ENCODE measurements at regions not wholly inside any gene's neighbourhood (a gene's known extent, or its start where the extent isn't known, plus 50 kb on each side); places are given as distances from the start of the nearest gene placed in this dataset.
"Not testable (repeated sequence)": the region's sequence is repeated elsewhere in the genome, so short reads cannot be mapped to it uniquely, and the experiment has no call there.

DNA sequence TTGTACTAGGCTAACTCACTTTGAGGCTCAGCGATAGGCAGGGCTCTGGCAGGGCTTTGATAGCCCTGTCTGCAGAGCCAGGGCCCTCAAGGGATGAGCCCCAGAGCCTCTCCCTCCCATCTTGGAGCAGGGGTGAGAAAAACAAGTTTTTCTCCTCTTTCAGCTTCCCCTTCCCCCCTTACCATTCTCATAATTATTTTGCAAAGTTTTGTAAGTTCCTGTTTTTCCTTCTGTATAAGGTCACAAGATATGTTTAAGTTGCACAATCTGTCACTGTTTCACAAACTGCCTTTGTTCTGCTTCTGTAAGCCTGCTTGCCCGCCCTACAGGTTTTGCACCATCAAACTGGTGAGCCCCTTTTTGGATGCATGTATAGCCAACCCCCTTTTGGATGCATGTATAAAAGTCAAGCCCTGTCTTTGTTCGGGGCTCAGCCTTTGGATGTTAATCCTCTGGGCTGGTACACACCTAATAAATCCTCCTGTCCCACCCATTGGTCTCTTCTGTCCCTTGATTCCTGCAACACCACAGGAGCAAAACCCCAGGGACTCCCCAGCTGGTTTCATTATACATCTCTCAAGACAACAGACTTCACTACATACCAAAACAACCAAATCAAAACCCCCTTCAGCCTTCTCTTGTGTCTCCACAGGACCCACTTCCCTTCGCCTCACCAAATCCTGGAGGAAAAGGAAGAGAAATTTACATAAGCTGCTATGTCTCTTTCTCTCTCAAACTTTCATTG lies 52.5 kb upstream of the RESF1 start:
- DNase-seq: peak; percentile 84 to 91

DNA sequence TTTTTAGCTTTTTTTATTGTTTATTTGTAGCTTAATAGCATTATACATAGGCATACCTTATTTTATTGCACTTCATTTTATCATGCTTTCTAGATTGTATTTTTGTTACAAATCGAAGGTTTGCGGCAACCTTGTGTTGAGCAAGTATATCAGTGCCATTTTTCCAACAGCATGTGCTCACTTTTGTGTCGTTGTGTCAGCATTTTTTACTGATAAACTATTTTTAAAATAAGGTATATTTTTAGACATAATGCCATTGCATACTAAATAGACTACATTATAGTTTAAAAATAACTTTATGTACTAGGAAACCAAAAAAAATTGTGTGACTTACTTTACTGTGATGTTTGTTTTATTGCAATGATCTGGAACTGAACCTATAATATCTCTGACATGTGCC lies 56.2 kb upstream of the RESF1 start:
- no peak for DNase-seq

DNA sequence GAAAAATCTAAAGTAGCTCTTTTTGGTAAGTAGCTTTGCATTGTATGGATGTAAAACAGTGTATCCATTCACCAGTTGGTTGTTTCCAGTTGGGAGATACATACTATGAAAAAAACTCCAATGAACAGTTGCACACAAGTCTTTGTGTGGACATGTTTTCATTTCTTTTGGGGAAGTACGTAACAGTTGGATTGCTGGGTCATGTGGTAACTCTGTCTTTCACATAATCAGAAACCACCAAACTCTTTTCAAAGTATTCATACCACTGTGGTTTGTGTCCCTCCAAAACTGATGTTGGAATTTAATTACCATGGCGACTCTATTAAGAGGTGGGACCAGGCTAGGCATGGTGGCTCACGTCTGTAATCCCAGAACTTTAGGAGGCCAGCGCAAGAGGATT lies 58.9 kb upstream of the RESF1 start:
- peak in 1 of 2 donors; percentile 19 for DNase-seq

DNA sequence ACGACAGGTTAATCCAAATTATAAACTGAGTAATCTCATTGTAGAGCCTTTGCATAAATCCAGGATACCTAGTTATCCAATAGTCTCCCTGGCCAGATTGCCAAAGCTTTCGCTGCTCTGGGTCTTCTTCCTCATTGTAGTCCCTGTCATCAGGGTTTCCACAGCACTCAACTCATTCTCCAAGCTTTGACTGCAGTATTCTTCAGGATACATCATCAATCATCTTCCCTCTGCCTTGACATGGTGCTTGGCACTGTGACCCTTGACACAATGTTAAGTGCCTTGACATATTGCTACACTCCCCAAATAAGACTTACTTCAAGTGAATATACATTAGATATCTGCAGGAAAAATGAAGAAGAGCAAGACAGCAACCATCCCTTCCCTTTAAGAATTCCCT lies 60.1 kb upstream of the RESF1 start:
- DNase-seq: peak; percentile 25 to 34

DNA sequence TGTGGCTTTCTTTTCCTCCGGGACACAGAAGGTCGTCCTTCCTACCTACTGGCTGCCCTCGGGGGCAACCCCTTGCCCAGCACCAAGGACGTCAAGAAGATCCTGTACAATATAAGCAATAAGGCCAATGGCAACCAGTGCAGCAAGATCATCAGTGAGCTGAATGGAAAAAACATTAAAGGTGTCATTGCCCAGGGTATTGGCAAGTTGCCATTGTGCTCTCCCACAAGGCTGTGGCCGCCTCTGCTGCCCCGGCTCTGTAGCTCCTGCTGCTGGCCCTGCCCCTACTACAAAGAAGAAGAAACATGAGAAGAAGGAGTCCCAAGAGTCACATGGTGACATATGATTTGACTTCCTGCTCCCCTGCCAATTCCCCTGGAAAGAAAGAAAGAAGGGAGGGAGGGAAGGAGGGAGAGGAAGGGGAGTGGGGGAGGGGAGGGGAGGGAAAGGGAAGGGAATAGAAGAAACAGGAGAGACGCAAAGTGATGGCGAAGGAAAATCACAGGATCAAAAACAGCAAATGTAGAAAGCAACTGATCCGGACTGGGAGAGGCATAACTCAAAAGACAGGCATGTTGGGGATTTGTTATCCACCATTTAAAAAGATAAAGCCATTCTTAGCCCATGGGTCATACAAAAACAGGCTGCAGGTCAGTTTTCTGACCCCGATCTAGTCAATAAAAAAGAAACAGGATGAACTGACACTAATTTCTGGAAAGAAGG lies 61.3 kb upstream of the RESF1 start:
- DNase-seq: peak in 1 of 2 donors; percentile 20

DNA sequence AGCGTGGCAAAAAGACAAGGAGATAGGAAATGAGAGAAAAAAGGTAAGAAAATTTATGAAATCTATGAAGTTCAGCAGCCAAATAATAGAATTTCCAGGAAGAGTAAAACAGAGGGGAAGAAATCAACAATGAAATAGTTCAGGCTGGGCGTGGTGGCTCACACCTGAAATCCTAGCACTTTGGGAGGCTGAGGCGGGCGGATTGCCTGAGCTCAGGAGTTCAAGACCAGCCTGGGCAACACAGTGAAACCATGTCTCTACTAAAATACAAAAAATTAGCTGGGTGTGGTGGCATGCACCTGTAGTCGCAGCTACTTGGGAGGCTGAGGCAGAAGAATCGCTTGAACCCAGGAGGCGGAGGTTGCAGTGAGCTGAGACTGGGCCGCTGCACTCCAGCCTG lies 62.1 kb upstream of the RESF1 start:
- DNase-seq: not testable (repeated sequence)

DNA sequence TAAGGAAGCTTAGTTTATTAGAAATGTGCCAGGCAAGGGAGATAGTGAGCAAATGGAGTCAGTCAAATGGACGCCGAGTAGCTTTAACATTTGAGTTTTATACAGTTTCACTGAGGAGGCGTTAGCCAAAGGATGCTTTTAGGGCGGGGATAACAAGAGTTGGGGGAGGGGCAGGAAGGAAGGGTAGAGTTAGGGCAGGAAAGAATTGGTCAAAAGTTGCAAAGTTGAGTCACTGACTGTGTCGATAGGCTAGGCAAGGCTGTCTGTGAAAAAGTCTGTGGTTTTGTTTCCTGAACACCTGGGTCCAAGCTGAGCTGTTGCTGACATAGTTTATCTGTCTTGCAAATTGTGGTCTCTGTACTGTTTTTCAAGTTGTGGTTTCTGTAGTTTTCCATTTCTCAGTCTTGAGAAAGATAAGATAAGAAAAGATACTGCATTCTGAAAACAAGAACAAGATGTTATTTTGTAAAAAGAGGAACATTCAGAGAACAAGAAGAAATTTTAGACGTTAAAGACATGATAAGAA lies 62.6 kb upstream of the RESF1 start:
- no peak for DNase-seq

DNA sequence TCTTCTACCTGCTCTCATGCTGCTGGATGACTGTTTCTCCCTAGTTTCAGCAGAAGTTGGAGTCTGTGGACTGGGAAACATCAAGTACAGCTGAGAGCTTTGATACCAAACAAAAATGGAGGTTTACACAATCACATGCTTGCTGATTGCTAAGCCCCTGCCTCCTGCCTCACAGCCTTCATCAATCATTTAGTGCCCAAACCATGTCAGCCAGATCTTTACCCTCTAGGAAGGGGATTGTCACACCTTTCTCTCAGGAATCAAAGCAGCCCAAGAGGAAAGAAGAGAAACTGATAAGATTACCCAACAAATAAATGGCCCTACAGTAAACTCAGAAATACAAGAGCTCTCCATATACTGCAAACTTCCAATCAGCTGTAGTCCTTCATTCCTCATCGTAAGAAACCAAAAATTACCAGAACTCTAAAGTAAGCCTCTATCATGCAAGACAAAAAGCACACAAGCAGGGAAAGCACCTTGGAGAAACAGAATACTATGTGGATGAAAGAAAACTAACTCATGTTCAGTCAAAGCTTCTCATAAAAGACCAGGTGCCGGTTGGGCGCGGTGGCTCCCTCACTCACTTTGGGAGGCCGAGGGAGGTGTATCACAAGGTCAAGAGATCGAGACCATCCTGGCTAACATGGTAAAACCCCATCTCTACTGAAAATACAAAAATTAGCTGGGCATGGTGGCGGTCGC lies 63.6 kb upstream of the RESF1 start:
- no peak for DNase-seq

DNA sequence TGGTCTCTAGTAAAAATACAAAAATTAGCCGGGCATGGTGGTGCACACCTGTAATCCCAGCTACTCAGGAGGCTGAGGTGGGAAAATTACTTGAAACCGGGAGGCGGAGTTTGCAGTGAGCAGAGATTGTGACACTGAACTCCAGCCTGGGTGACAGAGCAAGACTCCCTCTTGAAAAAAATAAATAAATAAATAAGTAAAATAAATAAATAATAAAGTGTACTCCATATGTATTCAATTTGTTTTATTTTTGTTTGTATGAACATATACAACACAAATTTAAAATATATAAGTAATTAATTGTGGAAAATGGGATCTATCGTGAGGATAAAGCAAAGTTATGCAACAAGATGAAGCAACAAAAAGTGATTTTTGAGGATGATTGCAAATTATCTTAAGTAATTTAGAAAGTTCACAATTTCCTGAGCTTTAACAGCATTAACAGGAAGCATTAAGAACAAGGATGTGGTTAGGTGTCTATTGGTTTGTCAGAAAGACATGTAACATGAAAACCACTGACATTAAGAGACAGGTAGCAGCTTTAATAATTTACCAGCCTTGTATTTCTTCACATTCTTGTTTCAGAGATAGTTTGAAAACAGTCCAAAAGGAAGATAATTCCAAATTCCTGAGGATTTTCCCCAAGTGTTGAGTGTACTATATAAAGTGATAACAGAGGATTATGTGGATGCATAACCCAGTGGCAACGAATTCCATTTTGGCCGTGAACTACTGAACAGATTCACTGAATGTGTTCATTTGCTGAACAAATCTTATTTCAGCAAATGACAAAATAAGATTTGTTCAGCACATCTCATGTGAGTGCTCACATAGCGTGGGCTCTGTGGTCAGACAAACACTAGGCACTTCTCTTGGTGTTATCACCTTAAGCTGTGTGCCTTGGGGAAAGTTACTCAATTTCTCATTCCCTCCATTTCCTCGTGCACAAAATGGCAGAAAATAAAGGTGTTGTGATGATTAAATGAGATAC lies 68.6 kb upstream of the RESF1 start:
- DNase-seq: peak in 1 of 2 donors; percentile 68

DNA sequence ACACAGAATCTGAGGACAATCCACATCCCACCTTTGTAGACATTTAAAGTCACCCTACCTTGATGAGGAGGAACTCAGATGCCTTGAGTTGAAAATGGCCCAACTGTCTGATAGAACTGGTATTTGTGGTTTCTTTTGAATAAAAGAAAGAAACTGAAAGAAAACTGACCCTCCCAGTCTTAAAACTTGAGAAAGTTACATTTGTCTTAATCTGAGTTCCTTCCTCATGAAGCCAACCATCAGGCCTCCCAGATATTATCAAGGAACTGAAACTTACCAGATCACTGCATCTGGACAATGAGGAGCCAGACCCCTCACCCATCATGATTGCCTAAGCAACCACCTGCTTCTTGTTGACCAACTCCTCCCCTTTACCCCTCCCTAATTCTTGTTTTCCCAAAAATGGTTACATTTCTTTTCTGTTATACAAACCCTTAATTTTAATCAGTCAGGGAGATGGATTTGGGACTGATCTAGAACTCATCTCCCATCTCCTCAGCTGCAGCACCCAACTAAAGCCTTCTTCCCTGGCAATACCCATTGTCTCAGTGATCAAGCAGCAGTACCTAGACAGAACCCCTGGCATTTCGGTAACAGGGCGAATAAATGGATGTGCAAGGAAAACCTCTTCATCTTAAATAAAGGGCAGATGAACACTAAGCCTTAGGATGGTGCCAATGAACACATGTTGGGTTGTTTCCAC lies 72.0 kb upstream of the RESF1 start:
- DNase-seq: peak in 1 of 2 donors; percentile 25

DNA sequence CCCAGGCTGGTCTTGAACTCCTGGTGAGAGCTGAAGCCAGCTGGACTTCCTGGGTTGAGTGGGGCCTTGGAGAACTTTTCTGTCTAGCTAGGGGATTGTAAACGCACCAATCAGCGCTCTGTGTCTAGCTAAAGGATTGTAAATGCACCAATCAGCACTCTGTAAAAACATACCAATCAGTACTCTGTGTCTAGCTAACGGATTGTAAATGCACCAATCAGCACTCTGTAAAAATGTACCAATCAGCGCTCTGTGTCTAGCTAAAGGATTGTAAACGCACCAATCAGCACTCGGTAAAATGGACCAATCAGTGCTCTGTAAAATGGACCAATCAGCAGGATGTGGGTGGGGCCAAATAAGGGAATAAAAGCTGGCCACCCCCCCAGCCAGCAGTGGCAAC lies 76.5 kb upstream of the RESF1 start:
- not testable (repeated sequence) for DNase-seq

DNA sequence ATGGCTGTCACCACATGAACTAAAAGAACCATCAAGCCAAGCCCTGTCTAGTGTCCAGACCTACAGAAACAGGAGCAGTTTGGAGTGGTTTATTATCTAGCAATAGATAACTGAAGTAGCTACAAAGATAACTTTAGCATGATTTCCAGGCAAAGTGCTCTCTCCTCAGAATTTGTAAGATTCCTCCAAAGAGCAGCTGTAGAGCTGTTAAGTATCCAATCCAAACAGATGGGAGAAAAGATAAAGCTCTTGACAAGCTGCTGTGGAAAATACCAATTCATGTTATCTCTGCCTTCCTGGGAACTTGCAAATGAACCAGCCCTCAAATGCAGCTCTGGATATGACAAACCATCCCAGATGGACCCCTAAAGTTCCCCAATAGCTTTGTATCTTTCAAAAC lies 78.9 kb upstream of the RESF1 start:
- DNase-seq: no peak

DNA sequence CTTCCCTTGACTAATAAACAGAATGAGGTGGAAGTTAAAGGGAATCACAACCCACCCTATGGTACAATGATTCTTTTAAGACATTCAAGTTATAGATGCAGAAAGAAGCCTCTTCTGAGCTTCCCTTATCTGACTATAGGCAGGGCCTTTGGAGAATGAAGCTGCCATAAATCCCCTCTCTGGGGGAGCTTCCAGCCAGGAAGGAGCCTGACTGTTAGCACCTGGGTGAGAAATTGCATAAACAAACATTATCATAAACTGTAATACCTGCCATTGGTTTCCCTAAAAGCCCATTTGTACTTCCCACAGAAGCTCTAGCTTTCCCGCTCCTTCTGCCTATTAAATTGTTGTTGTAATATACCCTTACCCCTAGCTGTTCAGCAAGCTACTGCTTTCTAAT lies 81.3 kb upstream of the RESF1 start:
- no peak for DNase-seq

DNA sequence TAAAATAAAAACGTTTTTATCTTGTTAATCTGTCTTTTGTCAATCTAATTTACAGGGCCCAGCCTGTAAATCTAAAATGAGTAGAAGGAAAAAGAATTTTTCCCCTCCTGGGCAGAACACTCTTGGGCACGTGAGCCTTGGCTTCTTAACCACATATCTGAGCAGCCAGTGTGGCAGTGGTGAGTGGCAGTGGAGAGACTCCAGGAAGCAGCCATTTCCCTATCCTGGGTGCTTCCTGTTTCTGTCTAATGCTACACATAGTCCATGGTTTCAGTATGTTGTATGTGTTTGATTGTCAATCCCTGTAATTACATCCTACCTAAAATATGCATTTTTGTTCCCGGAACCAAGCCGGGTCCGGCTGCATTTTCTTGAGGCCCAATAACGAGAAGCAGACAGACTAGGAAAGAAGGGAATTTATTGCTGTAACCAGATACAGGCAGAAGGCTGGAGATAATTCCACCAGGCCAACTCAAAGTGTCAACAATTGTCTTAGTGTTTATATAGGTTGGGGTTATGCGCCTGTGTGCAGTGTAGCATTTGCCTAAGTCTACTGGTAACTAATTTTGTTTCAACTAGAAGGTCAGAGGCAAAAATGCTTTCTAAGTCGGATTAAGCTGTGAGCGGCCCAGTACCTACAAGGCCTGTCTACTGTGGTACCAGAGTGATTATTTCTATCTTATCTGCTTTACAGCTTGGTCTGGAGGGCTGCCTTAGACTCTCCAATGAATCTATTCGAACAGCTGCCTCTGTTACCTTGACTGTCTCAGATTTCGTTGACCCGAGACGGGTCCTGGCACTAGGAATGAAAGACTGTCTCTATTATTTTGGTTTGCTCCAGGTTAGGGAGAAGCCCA lies 82.4 kb upstream of the RESF1 start:
- peak; percentile 73 to 76 for DNase-seq

DNA sequence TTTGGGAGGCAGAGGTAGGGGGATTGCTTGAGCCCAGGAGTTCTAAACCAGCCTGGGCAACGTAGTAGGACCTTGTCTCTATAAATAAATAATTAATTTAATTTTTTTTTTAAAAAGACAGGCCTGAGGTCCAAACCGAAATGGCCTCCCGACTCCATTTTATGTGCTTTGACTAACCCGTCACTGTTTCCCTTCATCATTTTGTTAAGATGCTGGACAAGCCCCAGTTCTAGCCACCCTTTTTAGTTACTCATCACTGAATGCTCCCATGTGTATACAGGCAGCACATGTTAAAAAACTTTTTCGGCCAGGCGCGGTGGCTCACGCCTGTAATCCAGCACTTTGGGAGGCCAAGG lies 83.6 kb upstream of the RESF1 start:
- DNase-seq: no peak

DNA sequence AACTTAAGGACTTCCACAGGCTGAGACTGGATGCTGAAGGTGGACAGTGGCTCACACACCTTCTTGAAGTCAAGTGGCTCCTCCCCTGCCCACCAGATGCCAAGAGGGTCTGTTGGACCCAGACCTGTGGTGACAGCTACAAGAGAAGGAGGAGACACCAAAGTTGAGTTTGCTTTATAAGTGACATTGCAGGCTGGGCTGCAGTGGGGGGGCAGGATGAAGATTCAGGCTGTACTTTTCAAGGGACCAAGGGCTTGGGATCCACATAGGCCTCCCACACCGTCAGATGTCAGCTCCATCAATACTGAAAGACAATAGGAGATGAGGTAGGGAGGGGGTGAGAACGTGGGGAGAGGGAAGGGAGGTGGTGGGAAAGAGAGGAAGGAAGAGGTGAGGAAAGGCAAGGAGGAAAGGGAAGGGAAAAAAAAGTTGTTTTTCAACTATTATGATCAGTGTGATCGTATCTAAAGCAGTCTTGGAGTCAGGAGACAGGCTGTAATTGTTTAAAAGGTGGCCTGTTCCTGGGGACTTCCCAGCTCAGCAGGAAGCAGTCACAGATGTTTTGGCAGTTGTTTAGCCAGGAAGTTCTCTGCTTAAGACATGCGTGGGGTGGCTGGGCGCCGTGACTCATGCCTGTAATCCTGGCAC lies 84.1 kb upstream of the RESF1 start:
- DNase-seq: peak; percentile 69 to 82

DNA sequence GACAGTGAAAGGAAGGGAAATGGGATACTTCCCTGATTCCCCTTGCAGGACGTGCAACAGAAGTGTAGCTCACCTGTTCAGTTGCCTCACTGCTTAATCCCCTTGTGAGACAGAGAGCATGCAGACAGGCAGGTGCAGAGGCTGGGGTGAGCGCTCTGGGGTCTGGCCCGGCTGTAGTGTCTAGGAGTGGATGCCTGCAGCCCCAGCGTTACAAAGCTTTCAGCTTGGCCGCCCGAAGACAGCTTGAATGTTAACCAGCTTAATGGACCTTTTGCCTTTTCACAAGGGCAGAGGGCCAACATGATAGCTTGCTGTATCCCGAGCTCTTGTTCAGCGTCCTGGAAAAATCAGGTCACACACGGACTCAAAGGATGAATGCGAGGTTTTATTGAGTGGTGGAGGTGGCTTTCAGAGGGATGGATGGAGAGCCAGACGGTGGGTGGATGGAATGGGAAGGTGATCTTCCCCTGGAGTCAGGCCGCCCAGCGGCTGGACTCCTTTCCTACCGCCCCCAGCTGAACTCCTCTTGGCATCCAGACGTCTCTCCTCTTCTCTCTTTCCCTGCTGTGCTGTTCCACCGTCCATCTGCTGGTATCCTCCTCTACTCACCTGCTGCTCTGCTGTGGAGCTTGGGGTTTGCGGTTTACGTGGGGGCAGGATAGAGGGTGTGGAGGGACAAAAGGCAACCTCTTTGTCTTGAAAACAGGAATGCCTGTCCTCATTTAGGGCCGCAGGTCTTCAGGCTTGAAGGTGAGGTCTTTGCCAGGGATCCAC lies 86.2 kb upstream of the RESF1 start:
- DNase-seq: no peak

DNA sequence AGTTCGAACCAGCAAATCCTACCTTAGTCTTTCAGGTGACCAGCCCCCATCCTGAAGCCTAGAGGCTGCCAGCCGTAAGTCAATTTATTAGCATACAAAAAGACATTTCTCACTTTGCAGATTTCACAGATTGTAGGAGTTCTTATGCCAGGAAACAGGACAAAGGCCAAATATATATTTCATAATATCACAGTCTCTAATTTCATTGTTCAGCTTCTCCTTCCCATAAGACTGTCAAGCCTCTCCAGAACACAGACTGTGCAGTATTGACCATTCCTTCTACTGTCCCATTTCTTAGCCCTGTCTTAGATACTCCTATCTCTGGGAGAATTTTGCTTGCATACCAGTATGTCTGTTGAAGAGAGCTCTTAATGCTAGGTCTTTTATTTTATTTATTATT lies 89.2 kb upstream of the RESF1 start:
- DNase-seq: peak; percentile 13 to 53

DNA sequence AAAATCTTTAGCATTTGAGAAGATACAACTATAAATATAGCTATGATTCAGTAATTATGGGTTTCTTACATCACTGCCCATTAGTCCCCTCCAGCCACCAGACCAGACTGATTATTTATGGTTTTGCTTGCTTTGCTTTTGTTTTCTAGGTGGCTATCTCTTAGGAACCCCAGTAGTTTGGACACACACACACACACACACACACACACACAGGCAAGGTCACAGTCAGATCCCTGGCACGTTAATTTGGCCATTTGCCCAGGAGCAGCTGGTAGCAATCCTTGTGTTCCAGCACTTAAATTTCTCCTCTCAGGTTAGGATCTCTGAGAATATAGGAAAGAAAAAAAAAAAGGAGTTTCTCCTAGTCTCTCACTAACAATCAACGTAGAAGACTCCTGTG lies 90.2 kb upstream of the RESF1 start:
- DNase-seq: no peak
